NCI-H446 (cell line): ENCODE measurements at regions not wholly inside any gene's neighbourhood (a gene's known extent, or its start where the extent isn't known, plus 50 kb on each side); places are given as distances from the start of the nearest gene placed in this dataset.
A peak's percentile ranks its signal among the peaks of the same experiment; 100 is the strongest.

Experiments used
- DNase-seq, 2 experiments: peaks; one replicate each; lab custom pipeline; 2025; lab: John Stamatoyannopoulos, UW

- DNase-seq = no peak
Observed at GRCh38 chr5:93057311-93057710, 523.7 kb downstream of the NR2F1-AS1 start.

DNA sequence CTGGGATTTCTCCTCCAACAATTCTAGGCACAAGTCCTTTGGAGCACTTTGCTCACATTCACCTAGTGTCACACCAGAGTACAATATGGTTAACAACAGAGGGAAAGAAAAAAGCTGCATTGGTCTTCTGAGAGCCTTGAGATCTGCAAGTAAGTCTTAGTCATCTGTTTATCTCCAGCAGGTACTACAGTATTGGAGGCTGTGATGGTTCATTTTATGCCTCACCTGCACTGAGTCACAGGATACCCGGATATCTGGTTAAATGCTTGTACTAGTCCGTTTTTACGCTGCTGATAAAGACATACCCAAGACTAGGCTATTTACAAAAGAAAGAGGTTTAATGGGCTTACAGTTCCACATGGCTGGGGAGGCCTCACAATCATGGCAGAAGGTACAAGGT is 525.0 kb downstream of the NR2F1-AS1 start:
- DNase-seq = no peak

DNA sequence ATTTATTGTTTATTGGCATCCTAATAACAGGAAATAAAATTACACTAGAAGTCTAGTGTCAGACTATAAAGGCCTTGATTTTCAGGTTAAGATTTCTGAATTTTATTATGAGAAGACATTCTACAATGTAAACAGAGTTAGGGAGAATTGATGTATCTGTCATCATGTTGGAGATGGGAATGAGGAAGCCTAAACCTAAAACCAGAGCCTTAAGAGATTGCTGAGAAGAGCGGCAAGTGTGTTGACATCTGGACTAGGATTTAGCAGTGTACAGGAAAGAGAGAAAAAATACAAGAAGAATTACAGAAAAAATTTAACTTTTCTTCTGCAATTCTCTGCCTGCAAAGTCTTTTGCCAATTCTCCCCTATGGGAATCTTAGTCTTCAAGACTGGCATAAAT is 525.5 kb downstream of the NR2F1-AS1 start:
- no peak for DNase-seq

DNA sequence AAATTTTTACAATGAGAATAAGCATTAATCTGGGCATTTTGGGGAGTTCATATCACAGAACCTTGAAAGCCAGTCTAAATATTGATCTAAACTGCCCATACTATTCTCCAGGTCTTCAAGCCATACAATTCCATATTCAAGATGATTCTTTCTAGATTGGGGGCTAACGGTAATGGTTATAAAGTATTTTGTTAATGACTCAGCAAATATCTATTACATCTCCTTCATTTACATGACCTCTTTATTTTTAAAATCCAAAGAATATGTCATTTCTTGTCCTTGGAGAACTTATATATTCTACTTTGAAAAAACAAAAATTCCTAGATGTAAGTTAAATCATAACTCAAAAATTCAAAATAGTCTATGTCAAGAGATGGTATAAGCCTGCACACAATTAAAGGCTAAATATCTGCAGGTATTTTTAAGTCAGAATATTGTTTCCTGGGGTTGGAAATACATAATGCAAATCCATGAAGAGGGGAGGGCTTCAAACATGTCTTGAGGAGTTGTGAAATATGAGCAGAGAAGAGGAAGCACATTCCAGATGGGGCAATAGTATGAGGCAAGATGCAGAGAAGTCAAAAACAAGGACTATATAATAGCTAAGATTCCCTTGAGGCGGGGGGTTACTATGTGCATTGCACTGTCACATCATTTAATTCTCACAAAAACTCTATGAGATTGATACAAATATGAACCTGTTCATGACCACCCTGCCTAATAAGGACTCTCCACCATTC is 526.4 kb downstream of the NR2F1-AS1 start:
- no peak for DNase-seq

DNA sequence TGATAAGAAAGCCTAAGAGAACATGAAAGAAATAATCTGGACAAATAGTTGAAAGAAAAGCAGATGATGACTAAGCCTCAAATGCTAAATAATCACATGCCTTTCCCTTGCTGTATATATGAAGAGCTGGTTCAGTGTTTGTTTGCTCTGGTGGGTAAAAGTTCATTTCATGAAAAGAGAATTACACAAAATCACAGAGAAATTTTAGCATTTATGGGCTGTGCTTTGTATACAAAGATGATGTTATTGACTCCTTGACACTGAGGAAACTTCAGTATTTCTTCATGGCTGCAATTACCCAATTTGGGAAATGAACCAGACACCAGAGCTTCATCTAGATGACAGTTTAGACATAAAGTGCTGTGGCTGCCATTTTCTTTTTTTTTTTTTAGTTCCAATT is 527.2 kb downstream of the NR2F1-AS1 start:
- DNase-seq = no peak

DNA sequence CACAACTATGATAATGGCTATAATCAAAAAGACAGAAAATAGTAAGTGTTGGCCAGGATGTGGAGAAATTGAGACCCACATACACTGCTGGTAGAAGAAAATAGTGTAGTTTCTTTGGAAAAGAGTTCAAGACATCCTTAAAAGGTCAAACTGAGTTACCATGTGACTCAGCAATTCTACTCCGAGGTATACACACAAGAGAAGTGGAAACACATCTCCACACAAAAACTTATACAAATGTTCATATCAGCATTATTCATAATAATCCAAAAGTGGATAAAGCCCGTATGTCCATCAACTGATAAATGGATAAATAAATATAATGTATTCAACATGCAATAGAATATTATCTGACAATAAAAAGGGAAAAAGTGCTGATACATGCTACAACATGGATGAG is 532.2 kb downstream of the NR2F1-AS1 start:
- no peak for DNase-seq

- DNase-seq = no peak
Observed at GRCh38 chr5:93044859-93045666, 536.0 kb downstream of the NR2F1-AS1 start.

GRCh38 chr5:93039888-93040287 is 541.1 kb downstream of the NR2F1-AS1 start:
- DNase-seq = no peak

DNA sequence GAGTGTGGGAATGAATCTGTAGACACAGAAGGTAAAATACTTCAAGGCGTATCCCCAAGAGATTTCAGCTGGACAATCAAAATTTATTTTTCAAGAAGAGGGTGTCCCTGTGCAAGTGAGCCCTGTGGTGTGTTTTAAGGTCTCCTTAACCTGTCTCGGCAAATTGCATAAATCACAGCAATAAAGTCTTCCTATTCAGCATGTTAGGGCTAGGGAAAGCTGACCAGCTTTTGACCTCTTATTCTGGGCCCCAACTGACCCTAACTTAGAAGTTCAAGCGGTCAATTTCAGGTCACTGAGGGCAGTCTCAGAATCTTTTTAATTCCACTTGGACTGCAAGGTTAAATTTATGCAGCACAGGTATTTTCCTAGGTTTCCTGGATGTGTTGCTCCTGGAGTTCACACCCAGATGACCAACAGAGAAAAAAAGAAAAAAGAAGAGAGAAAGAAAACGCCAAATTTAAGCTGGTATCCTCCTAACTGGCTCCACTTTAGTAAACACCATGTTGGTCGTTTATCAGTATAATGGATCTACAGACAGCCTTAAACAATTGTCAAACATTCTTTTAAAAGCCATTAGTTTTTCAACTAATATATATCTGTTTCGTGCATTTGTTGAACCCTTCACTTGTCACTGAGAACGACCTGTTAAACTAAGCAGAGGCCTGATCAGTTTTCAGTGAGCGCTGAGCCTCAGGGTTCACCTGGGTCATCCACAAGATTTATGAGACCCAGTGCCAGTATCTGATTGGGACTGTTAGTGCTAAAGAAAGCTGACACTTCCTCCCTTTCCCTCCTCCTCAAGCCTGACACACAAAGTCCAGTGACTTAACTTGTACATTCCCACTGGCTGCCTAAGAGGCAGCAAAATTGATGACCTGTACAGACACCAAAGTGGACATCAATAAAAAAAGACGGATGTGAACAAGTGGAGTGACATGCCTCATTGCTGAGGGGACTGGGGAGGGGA is 546.1 kb downstream of the NR2F1-AS1 start:
- no peak for DNase-seq

GRCh38 chr5:93022796-93023447 is 558.1 kb downstream of the NR2F1-AS1 start:
- DNase-seq = peak in 1 of 2 experiments; percentile 48

GRCh38 chr5:93022211-93022610 is 558.8 kb downstream of the NR2F1-AS1 start:
- no peak for DNase-seq

- DNase-seq = no peak
Observed at GRCh38 chr5:93019896-93020295, 561.1 kb downstream of the NR2F1-AS1 start.

GRCh38 chr5:93018461-93018860 is 562.6 kb downstream of the NR2F1-AS1 start:
- no peak for DNase-seq

GRCh38 chr5:93017849-93018248 is 563.2 kb downstream of the NR2F1-AS1 start:
- DNase-seq = no peak

- no peak for DNase-seq
Observed at GRCh38 chr5:93017376-93017775, 563.6 kb downstream of the NR2F1-AS1 start.

DNA sequence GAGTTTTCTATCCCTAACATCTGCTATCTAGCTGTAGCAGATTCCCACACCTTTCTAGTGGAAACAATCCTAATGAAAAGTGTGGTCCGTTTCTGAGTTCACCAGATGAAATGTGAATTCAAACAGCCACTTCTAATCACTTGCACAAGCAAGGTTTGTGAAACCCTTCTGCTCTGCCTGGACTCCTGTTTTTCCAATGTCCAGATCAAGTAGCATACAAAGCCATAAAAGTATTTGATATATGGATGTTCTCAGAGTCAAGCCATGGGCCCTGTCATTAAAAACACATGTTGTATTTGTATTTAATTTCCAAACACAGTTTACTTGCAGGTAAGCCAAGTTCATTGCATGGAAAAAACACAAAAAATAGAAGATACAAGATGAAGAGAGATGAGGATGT is 570.4 kb downstream of the NR2F1-AS1 start:
- no peak for DNase-seq

- no peak for DNase-seq
Observed at GRCh38 chr5:93010037-93010436, 571.0 kb downstream of the NR2F1-AS1 start.

DNA sequence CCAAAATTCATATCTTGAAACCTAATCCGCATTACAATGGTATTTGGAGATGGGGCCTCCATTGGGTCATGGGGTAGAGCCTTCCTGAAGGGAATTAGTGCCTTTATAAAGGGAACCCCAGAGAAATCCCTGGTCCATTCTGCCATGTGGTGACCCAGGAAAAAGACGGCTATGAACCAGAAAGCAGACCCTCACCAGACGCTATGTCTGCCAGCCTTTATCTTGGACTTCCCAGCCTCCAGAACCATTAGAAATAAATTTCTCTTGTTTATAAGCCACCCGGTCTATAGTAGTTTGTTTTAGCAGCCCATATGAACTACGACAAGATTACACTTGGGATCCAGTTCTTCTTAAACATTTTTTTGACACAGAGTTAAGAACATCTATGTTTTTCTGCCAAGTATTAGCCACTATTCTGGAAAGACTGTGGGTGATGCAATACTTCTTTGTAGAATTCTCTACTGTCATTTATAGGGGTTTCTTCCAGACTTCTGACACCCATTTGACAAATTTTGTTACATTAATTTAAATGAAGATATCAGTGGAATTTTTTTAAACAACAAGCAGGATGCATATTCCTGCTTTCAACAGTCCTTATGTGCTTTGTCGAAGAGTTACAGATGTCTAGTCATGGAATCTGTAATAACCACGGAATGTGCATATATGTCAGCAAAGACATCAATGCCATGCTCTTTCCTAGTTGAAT is 572.4 kb downstream of the NR2F1-AS1 start:
- no peak for DNase-seq

DNA sequence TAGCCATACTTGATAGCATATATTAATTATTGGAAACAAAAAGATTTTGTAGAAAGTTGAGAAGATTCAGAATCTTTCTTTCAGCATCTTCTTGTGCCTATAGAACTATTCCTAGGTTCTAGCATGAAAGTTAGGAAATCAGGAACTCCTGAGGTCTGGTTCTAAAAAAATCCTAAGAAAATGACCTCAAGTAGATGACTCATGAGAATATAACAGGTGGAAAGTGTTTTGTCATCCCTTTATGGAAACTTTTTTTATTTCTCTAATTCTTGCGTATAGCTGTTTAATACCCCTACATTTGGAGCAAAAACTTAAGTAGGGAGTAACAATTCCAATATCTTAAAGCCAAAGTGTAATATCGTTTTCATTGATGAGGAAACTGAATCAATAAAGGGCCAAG is 574.1 kb downstream of the NR2F1-AS1 start:
- DNase-seq = no peak

DNA sequence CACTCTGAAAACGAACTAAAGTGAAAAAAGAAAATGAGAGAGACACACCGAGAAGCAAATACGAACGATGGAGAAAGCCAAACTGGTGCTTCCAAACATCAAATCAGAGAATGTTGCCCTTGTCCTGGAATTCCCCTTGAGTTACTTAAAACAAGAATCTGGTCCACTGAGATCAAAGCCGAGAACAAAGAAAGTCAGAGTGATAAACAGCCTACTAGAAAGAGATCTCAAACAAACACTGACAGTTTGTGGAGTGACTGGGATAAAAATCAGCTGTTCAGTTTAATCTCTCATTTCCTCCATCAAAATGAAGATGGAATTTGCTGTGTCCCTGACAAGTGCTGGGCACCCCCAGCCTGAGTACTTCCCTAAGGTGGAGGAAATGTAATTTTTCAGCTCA is 582.6 kb downstream of the NR2F1-AS1 start:
- DNase-seq = no peak

DNA sequence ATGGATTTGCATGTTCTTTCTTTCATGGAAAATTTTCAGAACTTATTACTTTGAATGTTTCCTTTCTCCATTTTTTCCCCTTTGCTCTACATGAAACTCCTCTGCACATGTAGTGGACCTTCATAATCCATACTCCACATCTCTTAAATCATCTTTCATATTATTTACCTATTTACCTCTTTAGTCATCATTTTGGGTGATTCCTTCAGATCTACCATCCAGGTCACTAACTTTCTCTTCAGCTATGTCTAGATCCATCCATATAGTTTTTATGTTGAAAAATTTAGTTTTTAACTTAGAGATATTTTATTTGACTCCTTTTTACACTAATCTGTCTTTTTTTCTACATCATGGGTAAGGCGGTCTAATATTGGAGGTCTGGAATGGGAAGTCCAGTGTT is 586.6 kb downstream of the NR2F1-AS1 start:
- no peak for DNase-seq
